Brain pericyte (primary cell): ENCODE measurements at regions not wholly inside any gene's neighbourhood (a gene's known extent, or its start where the extent isn't known, plus 50 kb on each side); places are given as distances from the start of the nearest gene placed in this dataset.

Source experiments
- DNase-seq: peaks from one replicate; pipeline ENCODE4 v3.0.0-alpha.2; 2012; ENCODE audit warnings: low read depth, low spot score

DNA sequence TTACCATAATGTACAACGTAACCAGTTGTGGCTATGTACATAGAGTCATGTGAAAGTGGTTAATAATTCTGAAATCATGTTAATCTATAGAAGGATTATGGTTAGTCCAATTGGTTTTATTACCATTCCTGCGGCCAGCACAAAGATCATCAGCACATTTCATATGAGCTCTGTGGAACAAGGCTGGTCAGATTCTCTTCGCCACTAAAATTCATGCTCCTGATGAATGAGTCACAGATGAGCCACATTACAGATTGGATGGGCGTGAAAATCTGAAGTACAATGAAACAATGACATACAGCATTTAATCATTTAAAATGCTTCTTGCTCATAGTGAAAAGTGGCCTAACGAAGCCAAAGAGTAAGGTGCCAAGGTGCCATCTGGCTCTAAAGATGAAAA is 716.2 kb upstream of the PHF14 start:
- DNase-seq, result no peak

DNA sequence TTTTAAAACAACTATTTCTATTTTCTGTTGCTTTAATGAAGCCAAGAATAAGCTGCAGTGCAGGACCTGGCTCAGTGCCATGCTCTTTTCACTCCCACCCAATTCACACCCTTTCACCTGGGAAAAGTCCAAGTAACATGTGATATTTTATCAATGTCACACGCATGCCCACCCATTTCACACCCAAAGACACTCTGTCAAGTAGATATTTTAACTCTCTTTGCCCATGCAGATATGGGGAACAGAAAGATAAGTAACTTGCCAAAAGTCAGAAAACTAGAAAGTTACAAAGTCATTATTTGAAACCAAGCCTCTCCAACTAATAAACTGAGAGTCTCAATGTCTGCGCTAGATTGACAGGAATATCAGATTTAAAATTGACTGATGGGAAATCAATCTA is 706.7 kb upstream of the PHF14 start:
- DNase-seq, result no peak

DNA sequence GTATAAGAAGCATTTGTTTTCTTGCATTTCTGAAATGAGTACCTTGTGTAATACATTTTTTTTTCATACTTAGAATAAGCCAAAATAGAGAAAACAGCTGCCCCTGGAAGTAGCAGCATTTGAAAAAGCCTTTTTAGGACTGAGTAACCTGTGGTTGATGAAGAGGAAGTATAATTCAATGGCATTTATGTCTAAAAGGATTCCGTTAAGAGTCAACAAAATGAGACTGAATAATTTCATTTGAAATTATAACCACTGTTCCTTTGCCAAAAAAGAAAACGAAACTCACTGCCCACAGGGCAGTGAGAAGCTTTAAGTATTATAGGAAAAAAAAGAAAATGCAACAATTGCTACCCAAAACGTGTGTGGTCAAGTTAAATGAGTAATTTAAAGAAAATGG is 705.6 kb upstream of the PHF14 start:
- no peak for DNase-seq

DNA sequence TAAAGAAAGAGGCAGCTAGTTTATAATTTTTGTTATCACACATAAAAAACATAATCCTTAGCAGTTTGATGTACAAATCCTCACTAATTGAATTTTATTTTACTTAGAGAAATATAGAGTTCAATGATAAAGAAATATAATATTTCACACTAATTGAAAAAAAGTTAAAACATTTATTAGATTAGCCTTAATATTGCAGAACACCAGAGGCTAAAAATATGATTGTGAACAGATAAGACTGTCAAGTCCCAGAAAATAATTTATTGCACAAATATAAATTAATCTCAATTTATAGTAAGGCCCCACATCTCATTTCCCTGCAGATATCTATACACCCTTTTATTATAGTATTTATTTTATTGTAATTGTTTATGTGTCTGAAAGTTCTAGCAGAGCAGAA is 690.8 kb upstream of the PHF14 start:
- DNase-seq, result no peak

DNA sequence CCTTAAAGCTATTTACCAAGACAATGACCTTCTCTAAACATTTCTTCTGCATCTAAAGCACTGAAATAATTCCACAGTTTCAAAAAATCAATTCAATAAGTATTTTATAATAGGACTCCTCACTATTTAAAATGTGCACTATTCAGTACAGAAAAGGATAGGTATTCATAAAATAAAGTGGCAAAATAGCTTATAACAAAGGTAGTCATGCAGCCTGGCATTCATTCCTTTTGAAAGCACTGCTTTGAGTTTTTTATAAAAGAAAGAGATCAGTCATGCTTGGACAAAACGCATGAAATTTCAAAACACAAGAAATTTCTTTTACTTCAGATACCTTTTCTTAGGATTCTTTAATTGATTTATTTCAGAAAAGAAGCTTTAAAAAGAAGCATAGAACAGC is 689.7 kb upstream of the PHF14 start:
- no peak for DNase-seq

DNA sequence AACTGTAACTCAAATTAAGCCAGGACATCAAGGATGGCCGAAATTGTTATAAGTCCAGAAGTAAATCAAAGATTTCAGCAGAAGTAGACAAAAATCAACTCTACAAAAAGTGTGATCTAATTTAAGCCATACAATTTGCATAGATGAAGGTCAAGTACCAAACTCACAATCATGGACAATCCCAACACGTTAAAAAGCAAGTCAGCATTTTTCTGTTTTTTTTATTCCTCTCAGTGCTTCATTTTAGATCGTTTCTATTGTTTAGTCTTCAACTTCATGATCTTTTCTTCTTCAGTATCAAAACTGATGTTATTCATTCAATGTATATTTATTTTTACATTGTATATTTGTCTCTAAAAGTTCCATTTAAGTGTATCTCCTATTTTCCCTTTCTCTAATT is 674.3 kb upstream of the PHF14 start:
- no peak for DNase-seq

DNA sequence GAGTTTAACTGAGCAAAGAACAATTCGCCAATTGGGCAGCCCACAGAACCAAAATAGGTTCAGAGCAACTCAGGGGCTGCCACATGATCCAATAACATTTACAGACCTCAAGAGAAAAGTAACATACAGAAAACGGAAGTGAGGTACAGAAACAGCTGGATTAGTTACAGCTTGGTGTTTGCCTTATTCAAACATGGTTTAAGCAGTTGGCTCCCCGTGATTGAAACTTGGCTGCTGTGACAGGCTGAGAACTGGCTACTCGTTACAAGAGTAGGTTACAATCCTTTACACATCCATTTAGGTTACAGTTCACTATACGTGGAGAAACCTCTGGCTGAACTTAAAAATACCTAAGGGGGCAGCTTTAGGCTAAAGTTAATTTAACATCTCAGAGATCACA is 673.1 kb upstream of the PHF14 start:
- no peak for DNase-seq

DNA sequence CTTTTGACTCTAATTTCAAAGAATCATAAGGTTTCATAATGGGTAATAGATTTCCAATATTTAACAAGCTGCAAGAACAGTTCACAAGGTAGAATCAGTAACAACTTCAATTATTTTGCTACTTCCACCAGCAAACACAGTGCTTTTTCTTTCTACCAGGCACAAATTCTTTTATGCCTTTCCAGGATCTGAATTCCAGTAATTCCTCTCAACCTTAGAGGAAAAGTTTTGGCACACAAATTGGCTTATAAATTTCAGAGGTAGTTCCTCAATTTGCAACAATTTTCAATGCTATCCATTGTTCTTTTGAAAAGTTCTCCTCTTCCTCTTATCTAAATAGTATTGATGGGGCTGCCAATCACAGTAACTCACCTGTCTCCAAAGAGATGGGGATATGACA is 665.4 kb upstream of the PHF14 start:
- no peak for DNase-seq

DNA sequence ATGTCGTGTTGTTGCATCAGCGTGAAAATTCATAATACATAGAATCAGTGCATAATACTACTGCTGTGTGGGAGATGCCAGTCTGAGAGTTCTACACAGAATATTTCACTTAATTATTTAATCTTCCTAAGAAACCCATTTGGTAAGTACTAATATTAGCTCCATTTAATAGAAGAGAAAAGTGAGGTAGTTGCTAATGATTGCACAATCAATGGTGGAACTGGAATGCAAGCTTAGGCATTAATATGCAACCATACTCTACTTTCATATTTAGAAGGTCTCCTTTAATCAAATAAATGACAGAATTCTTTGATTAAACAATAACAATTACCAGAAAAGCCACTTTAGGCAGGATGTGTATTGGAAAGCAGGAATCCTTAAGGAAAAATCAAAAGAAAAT is 660.7 kb upstream of the PHF14 start:
- DNase-seq, result no peak

DNA sequence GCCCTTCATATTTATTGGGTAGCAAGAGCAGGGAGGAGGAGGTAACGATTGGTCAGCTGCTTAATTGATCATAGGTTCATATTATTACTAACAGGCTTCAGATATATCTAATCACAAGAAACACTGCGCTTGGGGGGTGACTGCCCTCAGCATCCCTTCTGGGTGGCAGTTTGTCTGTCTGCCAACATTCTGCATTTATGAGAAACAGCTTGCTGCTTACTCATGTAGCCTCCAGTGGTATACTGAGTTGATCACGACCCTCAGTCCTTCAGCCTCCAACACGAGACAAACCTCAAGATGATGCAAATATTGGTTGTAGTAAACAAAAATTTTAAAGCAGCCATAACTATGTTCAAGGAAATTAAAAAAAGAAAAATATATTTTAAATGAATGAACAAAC is 657.8 kb upstream of the PHF14 start:
- DNase-seq, result no peak

DNA sequence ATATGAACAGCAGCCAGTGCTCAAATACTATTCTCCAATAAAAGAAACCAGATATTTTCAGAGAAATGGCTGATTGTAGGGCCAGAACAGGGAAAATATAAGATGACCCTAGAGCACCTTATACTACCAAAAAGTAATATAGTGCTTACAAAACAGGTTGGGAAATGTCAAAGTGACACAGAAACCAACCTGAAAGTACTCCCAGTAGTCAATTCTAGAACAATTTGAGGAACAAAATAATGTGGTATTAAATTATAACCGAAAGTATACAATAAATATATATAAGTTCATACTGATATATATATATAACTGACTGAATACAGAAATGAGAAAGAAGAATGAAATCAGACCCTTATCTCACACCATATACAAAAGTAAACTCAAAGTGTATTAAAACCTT is 657.2 kb upstream of the PHF14 start:
- no peak for DNase-seq

DNA sequence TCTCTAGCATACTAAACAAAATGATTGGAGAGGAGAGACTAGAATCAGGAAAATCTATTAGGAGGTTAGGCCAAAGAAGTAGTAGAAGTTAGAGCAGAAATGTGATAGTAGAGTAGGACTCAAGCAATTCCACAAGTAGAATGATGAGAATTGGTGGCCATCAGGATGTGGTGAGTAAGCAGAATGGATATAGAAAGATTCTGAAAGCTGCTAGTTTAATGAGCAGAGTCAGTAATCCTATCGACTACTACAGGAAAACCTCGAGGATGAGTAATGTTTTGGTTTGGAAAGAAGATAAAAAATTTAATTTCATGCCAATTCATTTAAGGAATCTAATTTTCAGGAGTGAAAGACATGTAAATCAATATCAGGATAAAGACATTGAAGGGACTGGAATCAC is 648.3 kb upstream of the PHF14 start:
- no peak for DNase-seq

DNA sequence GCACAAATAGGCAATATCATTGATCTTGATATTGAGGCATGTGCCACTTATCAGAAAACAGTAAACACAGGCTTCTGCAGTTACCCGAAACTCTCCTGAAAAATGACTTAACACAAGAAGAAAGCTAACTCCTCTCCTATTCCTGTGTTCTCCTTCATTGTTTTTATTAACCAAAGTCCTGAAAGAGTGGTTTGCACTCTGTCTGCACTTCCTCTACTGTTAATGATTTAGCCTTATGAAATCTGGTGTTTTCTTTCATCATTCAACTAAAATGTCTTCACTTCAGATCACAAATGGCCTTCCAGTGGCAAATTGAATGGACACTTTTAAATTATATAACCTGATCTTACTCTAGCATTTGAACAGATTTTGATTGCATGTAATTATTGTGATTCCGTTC is 630.6 kb upstream of the PHF14 start:
- no peak for DNase-seq

DNA sequence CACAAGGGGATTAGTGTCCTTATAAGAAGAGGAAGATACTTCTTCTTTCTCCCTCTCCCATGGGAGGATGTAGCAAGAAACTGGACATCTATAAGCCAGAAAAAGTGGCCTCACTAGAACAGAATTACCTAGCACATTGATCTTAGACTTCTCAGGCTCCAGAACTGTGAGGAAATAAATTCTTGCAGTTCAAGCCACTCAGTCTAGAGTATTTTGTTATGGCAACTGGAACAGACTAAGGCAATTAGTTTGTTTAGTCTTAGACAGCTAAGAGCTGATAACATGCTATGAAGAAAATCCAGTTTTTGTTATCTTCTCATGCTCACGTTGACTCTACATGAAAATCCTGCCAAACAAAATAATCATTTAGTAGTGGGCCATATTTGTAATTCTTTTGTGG is 627.6 kb upstream of the PHF14 start:
- no peak for DNase-seq

DNA sequence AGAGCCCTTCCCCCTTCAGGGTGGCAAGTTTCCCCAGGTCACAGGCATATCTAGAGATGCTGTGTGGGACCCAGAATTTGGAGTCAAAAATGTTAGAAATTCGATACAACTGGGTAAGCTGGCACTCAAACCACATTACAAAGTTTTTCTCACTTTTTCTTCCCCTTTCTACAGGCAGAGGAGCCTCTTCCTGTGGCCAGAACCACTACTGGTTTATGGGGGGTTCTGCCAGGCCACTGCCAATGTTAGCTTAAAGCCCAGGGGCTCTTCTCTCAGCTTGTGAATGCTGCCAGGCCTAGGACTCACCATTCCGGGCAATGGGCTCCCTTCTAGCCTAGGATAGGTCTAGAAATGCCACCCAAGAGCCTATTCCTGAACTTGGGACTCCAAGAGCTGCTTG is 617.9 kb upstream of the PHF14 start:
- DNase-seq, result no peak

DNA sequence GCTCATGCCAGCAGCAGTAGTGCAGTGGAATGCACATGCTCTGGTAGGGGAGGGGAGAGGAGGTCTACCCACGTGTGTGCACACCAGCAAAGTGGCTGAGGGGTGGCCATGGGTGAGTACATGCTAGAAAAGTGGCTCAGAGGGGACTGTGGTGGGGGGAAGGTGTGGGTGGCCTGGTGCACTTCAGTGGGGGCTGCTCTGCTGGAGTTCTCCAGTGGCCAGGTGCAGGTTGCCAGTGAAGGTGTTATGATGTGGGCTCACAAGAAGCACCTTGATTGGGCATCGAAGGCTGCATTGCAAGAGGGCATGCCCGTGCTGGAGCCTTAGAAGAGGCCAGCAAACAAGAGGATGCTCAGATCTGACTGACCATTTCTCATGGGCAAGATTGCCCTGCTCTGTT is 613.6 kb upstream of the PHF14 start:
- no peak for DNase-seq

DNA sequence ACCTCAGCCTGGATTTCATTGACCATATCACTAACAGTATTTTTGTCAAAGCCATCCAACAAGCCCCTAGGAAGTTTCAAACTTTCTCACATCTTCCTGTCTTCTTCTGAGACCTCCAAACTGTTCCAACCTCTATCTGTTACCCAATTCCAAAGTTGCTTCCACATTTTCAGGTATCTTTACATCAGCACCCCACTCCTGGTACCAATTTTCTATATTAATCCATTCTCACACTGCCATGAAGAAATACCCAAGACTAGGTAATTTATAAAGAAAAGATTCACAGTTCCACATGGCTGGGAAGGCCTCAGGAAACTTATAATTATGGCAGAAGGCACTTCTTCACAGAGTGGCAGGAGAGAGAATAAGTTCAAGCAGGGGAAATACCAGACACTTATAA is 571.9 kb upstream of the PHF14 start:
- no peak for DNase-seq

DNA sequence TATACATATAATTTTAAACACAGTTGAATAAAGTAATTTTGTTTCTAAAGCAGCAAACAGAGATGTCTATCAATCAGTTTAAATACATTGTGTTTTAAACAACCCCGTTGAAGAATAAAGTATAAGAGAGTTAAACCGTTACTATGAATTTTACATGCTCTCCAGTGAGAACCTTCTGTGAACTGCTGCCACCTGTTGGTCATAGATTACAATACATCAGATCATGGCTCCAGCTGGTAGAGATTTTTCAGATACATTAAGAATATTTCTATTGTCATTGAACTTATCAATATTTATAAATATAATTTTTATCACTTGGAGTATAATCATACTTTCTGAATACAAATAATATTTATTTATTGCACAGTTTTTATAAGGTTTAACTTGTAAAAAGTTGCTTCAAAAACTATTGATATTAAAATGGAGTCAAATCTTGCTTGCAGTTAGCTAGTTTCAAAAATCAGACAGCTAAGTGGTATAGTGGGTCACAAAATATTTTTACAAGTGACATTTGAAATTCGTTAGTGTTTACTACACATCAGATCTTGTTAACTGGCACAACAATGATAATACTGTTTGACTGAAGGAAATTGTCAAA is 561.2 kb upstream of the PHF14 start:
- DNase-seq, result no peak

DNA sequence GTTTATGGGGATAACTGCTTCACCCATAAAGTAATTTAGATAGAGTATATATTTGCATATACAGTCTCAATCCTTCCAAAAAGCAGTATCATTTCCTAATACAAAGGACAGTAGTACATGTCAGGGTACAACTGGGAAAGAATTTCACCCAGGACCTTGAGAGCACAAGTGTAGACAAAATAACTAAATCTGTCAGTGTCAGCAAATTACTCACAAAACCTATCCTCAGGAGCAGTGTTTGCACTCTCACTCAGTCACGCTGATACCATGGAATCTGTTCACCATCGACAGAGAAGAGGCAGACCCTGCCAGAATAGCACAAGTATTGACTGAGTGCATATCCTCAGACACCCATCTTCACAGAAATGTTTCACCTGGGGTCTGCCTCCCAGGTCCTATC is 554.7 kb upstream of the PHF14 start:
- no peak for DNase-seq

DNA sequence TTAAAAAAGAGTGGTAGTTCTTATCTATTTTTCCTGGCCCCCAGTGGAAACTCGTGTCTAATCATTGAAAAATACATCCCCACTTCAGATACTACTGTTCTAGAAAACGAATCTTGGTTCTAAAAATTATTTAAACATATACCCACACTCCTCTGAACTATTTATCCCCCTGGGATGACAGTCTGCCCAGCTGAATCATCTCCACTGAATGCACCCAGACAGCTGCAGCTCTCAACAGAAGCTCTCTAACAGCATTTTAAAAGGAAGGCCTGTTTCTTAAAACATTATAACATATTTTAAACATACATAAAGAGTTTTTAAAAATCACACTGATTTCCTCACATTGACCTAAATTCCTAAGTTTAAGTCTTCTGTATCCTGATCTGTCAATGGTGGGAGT is 544.6 kb upstream of the PHF14 start:
- no peak for DNase-seq

DNA sequence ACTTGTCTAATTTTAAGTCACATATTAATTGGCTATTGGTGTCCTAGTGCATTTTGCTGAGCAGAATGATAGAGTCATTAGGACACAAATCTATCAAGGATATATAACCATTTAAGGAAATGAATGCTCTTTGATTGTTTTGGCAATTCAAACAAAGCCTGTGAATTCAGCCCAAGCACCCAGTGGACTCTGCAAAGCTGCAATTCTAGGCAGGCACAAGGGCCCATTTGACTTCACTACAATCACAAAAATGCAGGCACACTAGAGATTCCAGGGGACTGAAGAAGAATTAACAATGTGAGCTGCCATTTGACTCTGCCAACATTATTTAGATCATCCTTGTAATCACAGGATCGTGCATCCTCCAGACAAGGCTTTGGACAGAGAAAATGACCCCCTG is 544.2 kb upstream of the PHF14 start:
- no peak for DNase-seq

DNA sequence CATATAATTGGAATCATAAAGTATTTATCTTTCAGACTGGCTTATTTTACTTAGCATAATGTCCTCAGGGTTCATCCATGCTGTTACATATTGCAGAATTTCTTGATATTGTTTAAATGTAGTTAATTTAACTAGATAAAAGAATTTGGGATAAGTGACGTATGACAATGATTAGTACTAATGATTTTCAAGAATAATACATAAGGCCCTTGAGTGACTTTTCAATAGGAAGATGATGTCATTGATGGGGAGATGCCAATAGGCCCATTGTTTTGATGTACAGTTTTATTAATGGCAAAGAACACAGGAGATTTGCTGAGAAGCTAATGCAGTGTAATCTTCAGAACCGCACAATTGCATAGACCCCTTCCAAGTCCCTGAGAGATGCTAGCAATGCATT is 537.4 kb upstream of the PHF14 start:
- no peak for DNase-seq

DNA sequence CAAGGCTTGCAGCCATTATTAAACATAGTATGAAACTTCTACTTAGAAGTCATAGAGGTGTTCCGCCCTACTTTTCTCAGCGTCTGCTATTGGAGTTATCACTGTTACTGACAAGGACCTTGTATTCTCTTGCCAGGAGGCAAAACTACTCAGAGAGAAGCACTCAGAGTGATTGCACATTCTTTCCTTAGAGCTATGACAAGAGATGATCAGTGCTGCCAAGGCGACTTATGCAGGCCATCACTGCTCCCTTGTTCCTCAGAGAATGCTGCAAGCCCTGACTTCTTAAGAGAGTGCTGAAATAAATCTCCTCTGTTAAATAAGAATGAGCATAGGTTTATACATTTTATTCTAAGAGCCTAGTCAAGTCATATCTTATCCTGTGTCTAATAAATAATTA is 534.6 kb upstream of the PHF14 start:
- DNase-seq, result no peak

DNA sequence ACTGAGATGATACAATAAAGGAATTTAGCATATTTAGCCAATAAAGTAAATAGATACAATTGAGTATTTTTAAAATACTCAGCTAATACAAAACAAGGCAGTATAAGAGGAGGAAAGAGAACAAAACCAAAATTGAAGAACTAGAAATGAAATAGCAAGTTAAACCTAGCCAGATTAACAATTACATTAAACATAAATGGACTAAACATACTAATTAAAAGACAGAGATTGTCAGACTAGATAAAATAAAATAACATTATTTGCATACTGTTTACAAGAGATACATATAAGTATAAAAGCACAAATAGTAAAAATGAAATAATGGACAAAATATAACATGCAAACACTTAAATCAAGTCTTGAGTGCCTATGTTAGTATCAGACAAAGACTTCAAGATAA is 517.7 kb upstream of the PHF14 start:
- no peak for DNase-seq

DNA sequence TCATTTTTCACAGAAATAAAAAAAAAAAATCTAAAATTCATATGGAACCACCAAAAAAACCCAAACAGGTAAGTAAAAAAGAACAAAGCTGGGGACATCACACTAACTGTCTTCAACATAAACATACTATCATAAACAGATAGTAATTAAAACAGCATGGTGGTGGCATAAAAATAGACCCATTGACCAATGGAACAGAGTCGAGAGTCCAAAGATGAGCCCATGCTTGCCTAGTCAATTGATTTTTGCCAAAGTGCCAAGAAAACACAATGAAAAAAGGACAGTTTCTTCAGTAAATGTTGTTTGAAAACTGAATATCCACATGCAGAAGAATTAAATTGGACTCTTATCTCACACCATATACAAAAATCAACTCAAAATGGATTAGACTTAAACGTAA is 513.2 kb upstream of the PHF14 start:
- DNase-seq, result no peak
